A673 (cell line): ENCODE measurements at regions not wholly inside any gene's neighbourhood (a gene's known extent, or its start where the extent isn't known, plus 50 kb on each side); places are given as distances from the start of the nearest gene placed in this dataset.

Experiments
- EZH2 ChIP-seq: fragments of 200-600 bp; sonication (generic); IDR thresholded peaks from 2 replicates; pipeline ENCODE4 v1.6.1; 2017; ENCODE audit warnings: borderline replicate concordance, low read depth, mild to moderate bottlenecking, mixed read lengths, antibody characterized with exemption, low read length; ENCODE audit not compliant: poor library complexity, severe bottlenecking
- TF ChIP-seq, protein P1 (sequence below): fragments of 300-800, 200-600 bp; sonication (generic); conservative IDR thresholded peaks from 2 replicates; pipeline ENCODE4 v1.5.1; 2017; ENCODE audit warnings: low read depth, mild to moderate bottlenecking, antibody characterized with exemption, low read length, moderate library complexity, mixed read lengths

GRCh38 chr5:125254267-125254666 is 507.8 kb upstream of the ZNF608 start:
- TF ChIP-seq, protein P1, sequence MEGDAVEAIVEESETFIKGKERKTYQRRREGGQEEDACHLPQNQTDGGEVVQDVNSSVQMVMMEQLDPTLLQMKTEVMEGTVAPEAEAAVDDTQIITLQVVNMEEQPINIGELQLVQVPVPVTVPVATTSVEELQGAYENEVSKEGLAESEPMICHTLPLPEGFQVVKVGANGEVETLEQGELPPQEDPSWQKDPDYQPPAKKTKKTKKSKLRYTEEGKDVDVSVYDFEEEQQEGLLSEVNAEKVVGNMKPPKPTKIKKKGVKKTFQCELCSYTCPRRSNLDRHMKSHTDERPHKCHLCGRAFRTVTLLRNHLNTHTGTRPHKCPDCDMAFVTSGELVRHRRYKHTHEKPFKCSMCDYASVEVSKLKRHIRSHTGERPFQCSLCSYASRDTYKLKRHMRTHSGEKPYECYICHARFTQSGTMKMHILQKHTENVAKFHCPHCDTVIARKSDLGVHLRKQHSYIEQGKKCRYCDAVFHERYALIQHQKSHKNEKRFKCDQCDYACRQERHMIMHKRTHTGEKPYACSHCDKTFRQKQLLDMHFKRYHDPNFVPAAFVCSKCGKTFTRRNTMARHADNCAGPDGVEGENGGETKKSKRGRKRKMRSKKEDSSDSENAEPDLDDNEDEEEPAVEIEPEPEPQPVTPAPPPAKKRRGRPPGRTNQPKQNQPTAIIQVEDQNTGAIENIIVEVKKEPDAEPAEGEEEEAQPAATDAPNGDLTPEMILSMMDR, result no peak
- TF ChIP-seq EZH2, result no peak
